ENCODE measurements at regions not wholly inside any gene's neighbourhood (a gene's known extent, or its start where the extent isn't known, plus 50 kb on each side); places are given as distances from the start of the nearest gene placed in this dataset.

GRCh38 chr21:39079617-39080016 lies 103.6 kb downstream of the PSMG1 start:
- TF ChIP-seq CTCF (IDR thresholded peaks at IDR 0.05) (no peak), POLR2A (IDR thresholded peaks at IDR 0.05) (no peak)
